Stomach (tissue), 4 donors: ENCODE measurements at regions not wholly inside any gene's neighbourhood (a gene's known extent, or its start where the extent isn't known, plus 50 kb on each side); places are given as distances from the start of the nearest gene placed in this dataset.

Source experiments
- CTCF ChIP-seq, 7 experiments: fragments of 450-650 bp in 4 of 7; fragments of 200-600 bp in 3 of 7; sonication (generic) in 3 of 7; IDR thresholded peaks; one replicate each; pipeline ENCODE4 v1.5.1; 2016 to 2019; ENCODE audit warnings: antibody characterized with exemption in 7 of 7, control low read depth in 2 of 7, mild to moderate bottlenecking in 1 of 7
- EP300 ChIP-seq: sonication (generic); formaldehyde crosslinking; IDR thresholded peaks from one replicate; pipeline ENCODE4 v1.6.1; 2017; ENCODE audit warnings: antibody characterized with exemption
- POLR2A ChIP-seq, 4 donors: fragments of 450-650 bp; IDR thresholded peaks; one replicate each; pipeline ENCODE4 v1.6.1; 2016; ENCODE audit warnings: antibody characterized with exemption in 4 of 4, control low read depth in 2 of 4, mild to moderate bottlenecking in 1 of 4, moderate library complexity in 1 of 4
- POLR2AphosphoS5 ChIP-seq, 3 donors: sonication (generic); formaldehyde crosslinking; IDR thresholded peaks; one replicate each; pipeline ENCODE4 v1.6.1; 2016; ENCODE audit warnings: antibody characterized with exemption in 3 of 3

GRCh38 chr5:164373876-164374275 lies 868.5 kb downstream of the MAT2B start:
- TF ChIP-seq CTCF (IDR thresholded peaks at IDR 0.05) (no peak), EP300 (no peak), POLR2AphosphoS5 (IDR thresholded peaks at IDR 0.05) (no peak), POLR2A (IDR thresholded peaks at IDR 0.05) (no peak)
